ENCODE measurements at regions not wholly inside any gene's neighbourhood (a gene's known extent, or its start where the extent isn't known, plus 50 kb on each side); places are given as distances from the start of the nearest gene placed in this dataset. TPM values are rescaled to one million over a fixed set of nuclear protein-coding genes. Genes with fewer than 3 reads are reported as not detected.

DNA sequence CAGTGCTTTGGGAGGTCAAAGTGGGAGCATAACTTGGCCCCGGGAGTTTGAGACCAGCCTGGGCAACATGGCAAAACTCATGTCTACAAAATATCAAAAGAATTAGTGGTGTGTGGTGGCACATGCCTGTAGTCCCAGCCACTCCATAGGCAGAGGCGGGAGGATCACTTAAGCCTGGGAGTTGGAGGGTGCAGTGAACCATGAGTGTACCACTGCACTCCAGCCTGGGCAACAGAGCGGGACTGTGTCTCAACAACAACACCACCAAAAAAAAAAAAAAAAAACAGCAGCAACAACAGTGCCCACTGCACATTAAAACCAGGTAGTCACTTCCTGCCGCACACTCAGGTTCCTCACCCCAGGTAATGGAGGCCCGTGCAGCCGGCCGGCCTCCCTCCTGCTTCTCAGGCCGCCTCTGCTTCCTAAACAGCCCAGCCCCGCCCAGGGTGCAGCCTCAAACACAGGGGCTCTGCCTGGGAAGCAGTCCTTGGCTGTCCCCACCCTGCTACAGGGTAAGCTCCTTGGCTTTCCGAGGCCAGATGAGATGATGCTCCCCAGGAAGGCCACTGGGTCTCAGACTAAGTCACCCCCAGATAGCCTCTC is 318.3 kb downstream of the SHANK2 start:
- ATAC-seq (ENCODE audit: poor library complexity) = no peak
- intact Hi-C loops (cut with DNase I) = no loop called here
- no peak for DNase-seq

GRCh38 chr11:70935006-70935768 is 317.2 kb downstream of the SHANK2 start:
- ATAC-seq (ENCODE audit: poor library complexity) (no peak), DNase-seq (no peak)
- intact Hi-C loops (cut with DNase I) = no loop called here

DNA sequence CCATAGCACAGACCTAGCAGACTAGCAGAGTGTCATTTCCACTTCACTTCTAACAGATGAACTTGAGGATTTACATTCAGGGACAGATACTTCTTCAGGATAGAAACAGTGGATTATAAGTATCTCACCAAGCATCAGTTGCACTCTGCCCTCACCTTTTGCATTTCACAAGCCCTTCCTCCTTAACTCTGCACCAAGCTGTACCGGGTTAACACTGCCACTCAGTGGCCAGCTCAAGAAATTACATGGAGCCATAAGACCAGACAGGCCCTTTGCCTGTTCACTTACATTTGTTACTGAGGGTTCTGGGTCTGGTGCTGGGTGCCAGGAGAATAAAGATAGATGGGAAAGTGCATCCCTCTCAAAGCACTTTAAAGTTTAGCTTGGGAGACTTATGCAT is 309.8 kb downstream of the SHANK2 start:
- ATAC-seq (ENCODE audit: poor library complexity) (no peak), DNase-seq (no peak)
- intact Hi-C loops (cut with DNase I) = no loop called here

DNA sequence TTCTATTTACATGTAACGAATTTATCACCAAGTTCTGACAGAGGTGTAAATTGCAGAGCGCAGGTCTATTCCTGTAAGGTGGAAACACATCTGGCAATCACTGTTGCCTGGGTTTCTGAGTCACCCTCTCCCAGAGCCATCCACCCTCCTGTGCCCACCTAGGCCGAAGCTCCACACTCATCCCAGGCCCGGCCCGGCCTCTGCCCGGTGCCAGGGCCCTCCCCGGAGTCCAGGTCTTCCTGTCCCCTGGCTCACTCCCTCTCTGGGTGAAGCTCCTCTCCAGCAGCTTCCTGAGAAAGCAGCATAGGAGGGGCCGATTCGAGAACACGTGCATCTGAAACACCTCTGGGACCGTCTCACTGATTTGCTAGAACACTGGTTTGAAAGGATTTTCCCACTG is 308.2 kb downstream of the SHANK2 start:
- DNase-seq = no peak
- intact Hi-C loops (cut with DNase I) = no loop called here
- no peak for ATAC-seq (ENCODE audit: poor library complexity)

DNA sequence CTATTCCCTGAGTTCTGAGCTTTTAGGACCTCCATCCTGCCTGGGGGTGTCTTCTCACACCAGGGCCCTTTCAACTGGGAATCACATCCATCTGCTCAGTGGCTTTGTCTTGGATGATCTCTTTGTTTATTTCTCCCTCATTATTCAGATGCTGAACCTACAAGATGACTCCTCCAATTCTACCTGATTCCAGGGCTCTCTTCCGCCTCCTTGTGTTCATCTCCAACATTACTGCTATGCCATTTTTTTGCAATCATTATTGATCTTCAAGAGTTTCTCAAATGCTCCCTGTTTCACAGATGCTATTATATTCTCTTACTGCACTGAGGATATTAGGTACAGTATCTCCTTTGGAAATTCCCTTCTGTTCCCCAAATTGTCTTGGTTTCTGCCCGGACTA is 307.7 kb downstream of the SHANK2 start:
- no peak for DNase-seq
- ATAC-seq (ENCODE audit: poor library complexity) = no peak
- intact Hi-C loops (cut with DNase I) = no loop called here

DNA sequence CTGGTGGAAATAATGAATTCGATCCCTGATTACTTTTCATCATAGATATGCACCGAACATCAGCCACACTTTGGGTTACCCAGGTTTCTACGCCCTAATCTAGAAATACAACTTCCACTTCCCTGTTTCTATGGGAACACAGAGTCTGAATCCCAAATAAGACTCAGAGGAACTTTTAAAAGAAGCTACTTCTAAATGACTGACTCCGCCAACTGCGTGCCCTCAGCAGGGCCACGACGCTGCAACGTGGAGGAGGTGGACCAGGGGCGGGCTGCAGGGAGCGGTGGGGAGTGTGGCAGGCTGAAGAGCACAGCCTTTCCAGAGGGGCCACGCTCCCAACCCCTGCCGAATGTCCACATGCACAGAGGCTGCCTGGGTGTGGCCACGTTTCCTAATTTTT is 304.0 kb downstream of the SHANK2 start:
- intact Hi-C loops (cut with DNase I) = no loop called here
- DNase-seq (no peak), ATAC-seq (ENCODE audit: poor library complexity) (no peak)

DNA sequence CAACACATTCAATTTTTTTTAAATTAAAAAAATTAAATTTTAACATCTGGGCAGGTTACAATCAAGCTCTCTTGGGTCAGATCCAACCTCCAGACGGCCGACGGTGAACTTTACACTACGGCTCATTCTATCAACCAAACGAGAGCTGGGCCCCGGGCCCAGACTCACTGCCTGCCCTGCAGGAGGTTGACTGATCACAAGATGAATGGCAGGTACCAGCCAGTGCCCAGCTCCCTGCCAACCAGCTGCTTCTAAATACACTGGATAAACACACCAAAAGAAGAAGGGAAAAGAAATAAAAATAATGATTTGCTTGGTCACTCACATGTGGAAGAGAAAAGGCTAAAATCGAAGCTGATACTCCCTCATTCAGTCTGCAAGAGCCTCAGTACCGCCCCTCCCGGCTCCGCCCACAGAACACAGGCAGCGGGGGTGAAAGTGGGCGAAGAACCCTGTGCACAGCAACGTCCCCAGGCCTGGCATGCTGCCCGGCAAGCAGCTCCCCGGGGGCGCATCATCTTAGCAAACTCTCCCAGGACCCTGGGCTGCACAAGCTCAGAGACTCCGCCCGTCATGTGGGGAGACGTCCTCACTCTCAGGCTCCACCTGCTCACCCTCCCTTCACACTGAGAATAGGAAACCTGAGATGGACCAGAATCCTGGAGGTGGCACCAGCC is 303.4 kb downstream of the SHANK2 start:
- intact Hi-C loops (cut with DNase I) = no loop called here
- DNase-seq = no peak
- ATAC-seq (ENCODE audit: poor library complexity) = peak; percentile 66

DNA sequence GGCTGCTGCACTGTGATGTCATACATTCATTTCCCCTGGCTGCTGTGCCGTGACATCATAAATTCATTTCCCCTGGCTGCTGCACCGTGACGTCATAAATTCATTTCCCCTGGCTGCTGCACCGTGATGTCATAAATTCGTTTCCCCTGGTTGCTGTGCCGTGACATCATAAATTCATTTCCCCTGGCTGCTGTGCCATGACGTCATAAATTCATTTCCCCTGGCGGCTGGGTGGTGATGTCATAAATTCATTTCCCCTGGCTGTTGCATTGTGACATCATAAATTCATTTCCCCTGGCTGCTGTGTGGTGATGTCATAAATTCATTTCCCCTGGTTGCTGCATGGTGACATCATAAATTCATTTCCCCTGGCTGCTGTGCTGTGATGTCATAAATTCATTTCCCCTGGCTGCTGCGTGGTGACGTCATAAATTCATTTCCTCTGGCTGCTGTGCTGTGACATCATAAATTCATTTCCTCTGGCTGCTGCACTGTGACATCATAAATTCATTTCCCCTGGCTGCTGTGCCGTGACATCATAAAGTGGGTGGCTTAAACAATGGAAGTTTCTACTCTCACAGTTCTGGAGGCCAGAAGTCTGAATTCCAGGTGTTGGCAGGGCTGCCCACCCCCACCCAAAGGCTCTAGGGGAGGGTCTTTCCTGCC is 301.1 kb downstream of the SHANK2 start:
- intact Hi-C loops (cut with DNase I) = no loop called here
- ATAC-seq (ENCODE audit: poor library complexity) (no peak), DNase-seq (no peak)

GRCh38 chr11:70952191-70952590 is 300.2 kb downstream of the SHANK2 start:
- intact Hi-C loops (cut with DNase I) = no loop called here
- no peak for DNase-seq
- ATAC-seq (ENCODE audit: poor library complexity) = no peak

- DNase-seq = no peak
- peak; percentile 88 for ATAC-seq (ENCODE audit: poor library complexity)
- intact Hi-C loops (cut with DNase I) = no loop called here
Observed at GRCh38 chr11:70953720-70954119, 298.7 kb downstream of the SHANK2 start.

GRCh38 chr11:70954471-70954870 is 297.9 kb downstream of the SHANK2 start:
- no peak for DNase-seq
- ATAC-seq (ENCODE audit: poor library complexity) = peak; percentile 85
- intact Hi-C loops (cut with DNase I) = no loop called here

Small RNA genes in the stretch of these regions (microRNA-seq; reads per million reads assigned to microRNA genes)
- not detected for gene MIR3664
